ENCODE measurements at regions not wholly inside any gene's neighbourhood (a gene's known extent, or its start where the extent isn't known, plus 50 kb on each side); places are given as distances from the start of the nearest gene placed in this dataset.

DNA sequence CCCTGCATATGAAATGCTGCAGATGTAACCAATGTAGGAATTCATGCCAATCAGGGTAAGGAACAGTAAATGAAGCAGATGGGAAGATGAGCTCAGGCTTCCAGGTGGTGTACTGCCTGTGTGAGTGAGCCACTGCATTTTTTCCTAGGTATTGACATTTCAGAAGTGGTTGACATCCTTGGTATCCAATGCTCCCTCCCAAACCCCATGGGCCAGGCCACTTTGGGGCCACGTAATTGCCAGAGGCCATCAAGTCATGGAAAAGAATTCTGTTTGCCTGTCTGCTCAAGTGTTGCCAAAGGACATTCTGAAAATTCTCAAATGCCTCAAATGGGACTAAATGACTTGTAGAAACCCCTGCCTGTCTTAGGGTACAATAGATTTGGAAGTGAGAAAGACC lies 384.6 kb downstream of the GATA3 start:
- TF ChIP-seq, protein P1, sequence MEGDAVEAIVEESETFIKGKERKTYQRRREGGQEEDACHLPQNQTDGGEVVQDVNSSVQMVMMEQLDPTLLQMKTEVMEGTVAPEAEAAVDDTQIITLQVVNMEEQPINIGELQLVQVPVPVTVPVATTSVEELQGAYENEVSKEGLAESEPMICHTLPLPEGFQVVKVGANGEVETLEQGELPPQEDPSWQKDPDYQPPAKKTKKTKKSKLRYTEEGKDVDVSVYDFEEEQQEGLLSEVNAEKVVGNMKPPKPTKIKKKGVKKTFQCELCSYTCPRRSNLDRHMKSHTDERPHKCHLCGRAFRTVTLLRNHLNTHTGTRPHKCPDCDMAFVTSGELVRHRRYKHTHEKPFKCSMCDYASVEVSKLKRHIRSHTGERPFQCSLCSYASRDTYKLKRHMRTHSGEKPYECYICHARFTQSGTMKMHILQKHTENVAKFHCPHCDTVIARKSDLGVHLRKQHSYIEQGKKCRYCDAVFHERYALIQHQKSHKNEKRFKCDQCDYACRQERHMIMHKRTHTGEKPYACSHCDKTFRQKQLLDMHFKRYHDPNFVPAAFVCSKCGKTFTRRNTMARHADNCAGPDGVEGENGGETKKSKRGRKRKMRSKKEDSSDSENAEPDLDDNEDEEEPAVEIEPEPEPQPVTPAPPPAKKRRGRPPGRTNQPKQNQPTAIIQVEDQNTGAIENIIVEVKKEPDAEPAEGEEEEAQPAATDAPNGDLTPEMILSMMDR (IDR thresholded peaks at IDR 0.05; ENCODE audit: low read length), result no peak
- no peak for TF ChIP-seq EZH2 (IDR thresholded peaks at IDR 0.05; ENCODE audit: borderline replicate concordance, low read length)
